Prostate gland (tissue), 2 donors: ENCODE measurements at regions not wholly inside any gene's neighbourhood (a gene's known extent, or its start where the extent isn't known, plus 50 kb on each side); places are given as distances from the start of the nearest gene placed in this dataset.

Experiments
- POLR2A ChIP-seq: fragments of 450-650 bp; IDR thresholded peaks from one replicate; pipeline ENCODE4 v1.6.1; 2016; ENCODE audit warnings: antibody characterized with exemption, mild to moderate bottlenecking
- TF ChIP-seq, protein P1 (sequence below), 4 experiments: fragments of 200-600 bp in 2 of 4; fragments of 450-650 bp in 2 of 4; sonication (generic) in 2 of 4; IDR thresholded peaks; 1 replicate in 3 of 4; 2 replicates in 1 of 4; pipeline ENCODE4 v1.5.1; 2016 to 2019; ENCODE audit warnings: antibody characterized with exemption in 4 of 4, mild to moderate bottlenecking in 2 of 4, moderate library complexity in 2 of 4

DNA sequence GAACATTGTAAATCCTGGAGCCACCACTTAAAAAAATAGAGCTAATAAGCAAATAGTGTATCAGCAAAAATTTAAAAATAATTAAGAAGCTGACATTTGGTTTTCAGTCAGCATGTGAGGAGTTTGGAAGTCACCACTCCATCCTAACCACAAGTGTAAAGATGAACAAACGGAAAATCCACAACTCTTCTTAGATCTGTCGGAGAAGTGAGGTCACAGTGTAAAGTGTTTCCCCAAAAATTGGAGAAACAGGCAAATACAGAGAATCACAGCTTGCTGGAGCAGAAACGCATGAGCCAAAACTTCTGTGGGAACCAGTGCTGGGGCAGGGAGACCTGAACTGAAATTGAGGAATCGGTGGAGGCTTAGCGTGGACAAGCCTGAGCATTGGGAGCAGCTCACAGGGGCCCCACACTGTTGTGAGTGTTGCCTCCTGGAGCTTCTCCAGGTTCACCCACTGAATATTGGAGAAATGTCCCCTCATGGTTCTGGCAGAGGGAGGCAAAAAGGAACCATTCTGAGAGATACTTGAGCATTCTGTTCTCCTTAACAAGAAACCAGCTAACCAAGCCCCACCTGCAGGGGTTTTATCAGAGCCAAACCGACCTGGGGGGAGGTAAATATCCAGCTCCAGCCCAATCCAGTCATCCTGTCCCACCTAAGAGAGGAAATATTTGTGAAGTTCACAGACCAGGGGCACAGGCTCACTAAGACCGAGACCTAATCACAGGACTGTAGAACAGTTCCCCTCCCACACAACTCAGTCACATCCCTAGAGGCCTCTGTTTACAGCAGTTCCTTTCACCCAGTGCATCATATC, 192.0 kb downstream of the ERMARD start:
- TF ChIP-seq, protein P1, sequence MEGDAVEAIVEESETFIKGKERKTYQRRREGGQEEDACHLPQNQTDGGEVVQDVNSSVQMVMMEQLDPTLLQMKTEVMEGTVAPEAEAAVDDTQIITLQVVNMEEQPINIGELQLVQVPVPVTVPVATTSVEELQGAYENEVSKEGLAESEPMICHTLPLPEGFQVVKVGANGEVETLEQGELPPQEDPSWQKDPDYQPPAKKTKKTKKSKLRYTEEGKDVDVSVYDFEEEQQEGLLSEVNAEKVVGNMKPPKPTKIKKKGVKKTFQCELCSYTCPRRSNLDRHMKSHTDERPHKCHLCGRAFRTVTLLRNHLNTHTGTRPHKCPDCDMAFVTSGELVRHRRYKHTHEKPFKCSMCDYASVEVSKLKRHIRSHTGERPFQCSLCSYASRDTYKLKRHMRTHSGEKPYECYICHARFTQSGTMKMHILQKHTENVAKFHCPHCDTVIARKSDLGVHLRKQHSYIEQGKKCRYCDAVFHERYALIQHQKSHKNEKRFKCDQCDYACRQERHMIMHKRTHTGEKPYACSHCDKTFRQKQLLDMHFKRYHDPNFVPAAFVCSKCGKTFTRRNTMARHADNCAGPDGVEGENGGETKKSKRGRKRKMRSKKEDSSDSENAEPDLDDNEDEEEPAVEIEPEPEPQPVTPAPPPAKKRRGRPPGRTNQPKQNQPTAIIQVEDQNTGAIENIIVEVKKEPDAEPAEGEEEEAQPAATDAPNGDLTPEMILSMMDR (IDR thresholded peaks at IDR 0.05) = no peak
- TF ChIP-seq POLR2A = no peak
